ENCODE measurements at regions not wholly inside any gene's neighbourhood (a gene's known extent, or its start where the extent isn't known, plus 50 kb on each side); places are given as distances from the start of the nearest gene placed in this dataset.

DNA sequence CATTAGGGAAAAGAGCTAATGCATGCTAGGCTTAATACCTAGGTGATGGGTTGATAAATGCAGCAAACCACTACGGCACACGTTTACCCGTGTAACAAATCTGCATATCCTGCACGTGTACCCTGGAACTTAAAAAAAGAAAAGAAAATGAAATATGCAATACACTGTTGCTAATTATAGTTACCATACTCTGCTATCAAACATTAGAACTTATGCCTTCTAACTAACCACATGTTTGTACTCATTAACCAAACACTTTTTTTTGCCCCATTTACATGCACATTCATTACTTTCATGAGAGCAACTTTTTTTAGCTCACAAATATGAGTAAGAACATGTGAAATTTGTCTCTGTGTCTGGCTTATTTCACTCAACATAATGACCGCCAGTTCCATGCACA is 253.1 kb downstream of the CGGBP1 start:
- no peaks in the 10 kb centered on the region for H3K36me3 ChIP-seq (ENCODE audit: insufficient read depth, low read length)
- H3K4me2 ChIP-seq (ENCODE audit: low read length) = no peak overlapping the region
- no peaks in the 10 kb centered on the region for H3F3A ChIP-seq (ENCODE audit: insufficient read depth, low read length, poor library complexity, severe bottlenecking)
- H3K9ac ChIP-seq (ENCODE audit: low read length) = no peak overlapping the region
- no peaks in the 10 kb centered on the region for H3K9me3 ChIP-seq (ENCODE audit: low read length)
- TF ChIP-seq EZH2 (IDR thresholded peaks at IDR 0.05; ENCODE audit: borderline replicate concordance, insufficient read depth, low read length, poor library complexity, severe bottlenecking) = no peak
- no peak for TF ChIP-seq TAF1 (IDR thresholded peaks at IDR 0.05; ENCODE audit: low read depth)
- TF ChIP-seq, protein P1, sequence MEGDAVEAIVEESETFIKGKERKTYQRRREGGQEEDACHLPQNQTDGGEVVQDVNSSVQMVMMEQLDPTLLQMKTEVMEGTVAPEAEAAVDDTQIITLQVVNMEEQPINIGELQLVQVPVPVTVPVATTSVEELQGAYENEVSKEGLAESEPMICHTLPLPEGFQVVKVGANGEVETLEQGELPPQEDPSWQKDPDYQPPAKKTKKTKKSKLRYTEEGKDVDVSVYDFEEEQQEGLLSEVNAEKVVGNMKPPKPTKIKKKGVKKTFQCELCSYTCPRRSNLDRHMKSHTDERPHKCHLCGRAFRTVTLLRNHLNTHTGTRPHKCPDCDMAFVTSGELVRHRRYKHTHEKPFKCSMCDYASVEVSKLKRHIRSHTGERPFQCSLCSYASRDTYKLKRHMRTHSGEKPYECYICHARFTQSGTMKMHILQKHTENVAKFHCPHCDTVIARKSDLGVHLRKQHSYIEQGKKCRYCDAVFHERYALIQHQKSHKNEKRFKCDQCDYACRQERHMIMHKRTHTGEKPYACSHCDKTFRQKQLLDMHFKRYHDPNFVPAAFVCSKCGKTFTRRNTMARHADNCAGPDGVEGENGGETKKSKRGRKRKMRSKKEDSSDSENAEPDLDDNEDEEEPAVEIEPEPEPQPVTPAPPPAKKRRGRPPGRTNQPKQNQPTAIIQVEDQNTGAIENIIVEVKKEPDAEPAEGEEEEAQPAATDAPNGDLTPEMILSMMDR (IDR thresholded peaks at IDR 0.05; ENCODE audit: poor library complexity, severe bottlenecking) = no peak
- TF ChIP-seq POLR2AphosphoS5 (IDR thresholded peaks at IDR 0.05) = no peak
- TF ChIP-seq, protein P2, sequence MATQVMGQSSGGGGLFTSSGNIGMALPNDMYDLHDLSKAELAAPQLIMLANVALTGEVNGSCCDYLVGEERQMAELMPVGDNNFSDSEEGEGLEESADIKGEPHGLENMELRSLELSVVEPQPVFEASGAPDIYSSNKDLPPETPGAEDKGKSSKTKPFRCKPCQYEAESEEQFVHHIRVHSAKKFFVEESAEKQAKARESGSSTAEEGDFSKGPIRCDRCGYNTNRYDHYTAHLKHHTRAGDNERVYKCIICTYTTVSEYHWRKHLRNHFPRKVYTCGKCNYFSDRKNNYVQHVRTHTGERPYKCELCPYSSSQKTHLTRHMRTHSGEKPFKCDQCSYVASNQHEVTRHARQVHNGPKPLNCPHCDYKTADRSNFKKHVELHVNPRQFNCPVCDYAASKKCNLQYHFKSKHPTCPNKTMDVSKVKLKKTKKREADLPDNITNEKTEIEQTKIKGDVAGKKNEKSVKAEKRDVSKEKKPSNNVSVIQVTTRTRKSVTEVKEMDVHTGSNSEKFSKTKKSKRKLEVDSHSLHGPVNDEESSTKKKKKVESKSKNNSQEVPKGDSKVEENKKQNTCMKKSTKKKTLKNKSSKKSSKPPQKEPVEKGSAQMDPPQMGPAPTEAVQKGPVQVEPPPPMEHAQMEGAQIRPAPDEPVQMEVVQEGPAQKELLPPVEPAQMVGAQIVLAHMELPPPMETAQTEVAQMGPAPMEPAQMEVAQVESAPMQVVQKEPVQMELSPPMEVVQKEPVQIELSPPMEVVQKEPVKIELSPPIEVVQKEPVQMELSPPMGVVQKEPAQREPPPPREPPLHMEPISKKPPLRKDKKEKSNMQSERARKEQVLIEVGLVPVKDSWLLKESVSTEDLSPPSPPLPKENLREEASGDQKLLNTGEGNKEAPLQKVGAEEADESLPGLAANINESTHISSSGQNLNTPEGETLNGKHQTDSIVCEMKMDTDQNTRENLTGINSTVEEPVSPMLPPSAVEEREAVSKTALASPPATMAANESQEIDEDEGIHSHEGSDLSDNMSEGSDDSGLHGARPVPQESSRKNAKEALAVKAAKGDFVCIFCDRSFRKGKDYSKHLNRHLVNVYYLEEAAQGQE (IDR thresholded peaks at IDR 0.05; ENCODE audit: borderline replicate concordance) = no peak
- no peak for TF ChIP-seq RAD21 (conservative IDR thresholded peaks at IDR 0.05)
- TF ChIP-seq MXI1 (conservative IDR thresholded peaks at IDR 0.05; ENCODE audit: poor library complexity, severe bottlenecking) = no peak
- TF ChIP-seq SMC3 (conservative IDR thresholded peaks at IDR 0.05; ENCODE audit: poor library complexity) = no peak
- no peak for TF ChIP-seq EP300 (conservative IDR thresholded peaks at IDR 0.05; ENCODE audit: poor library complexity, severe bottlenecking)
- H3K27me3 ChIP-seq (ENCODE audit: insufficient read depth, low read depth, low read length) = no peaks in the 10 kb centered on the region
- H3K4me3 ChIP-seq (ENCODE audit: low read length) = no peak overlapping the region
- no peaks in the 10 kb centered on the region for H3K9me2 ChIP-seq (ENCODE audit: insufficient read depth, low read length)
- no peaks in the 10 kb centered on the region for H4K20me1 ChIP-seq (ENCODE audit: insufficient read depth)
- H2AFZ ChIP-seq (ENCODE audit: low read depth, low read length) = no peak overlapping the region
- H3K79me2 ChIP-seq (replicated peaks; ENCODE audit: insufficient read depth, low read length) = no peaks in the 10 kb centered on the region
- no peak overlapping the region for H3K27ac ChIP-seq (ENCODE audit: low read length)

DNA sequence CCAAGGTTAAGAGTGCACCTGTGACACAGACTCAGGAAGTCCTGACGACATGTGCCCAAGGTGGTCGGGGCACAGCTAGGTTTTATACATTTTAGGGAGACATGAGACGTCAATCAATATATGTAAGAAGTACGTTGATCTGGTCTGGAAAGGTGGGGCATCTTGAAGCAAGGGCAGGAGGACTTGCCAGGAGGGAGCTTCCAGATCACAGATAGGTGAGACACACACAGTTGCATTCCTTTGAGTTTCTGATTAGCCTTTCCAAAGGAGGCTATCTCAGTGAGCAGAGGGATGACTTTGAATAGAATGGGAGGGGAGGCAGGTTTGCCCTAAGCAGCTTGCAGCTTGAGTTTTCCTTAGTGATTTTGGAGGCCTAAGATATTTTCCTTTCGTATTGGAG is 257.4 kb downstream of the CGGBP1 start:
- Histone ChIP-seq H3K27me3 (ENCODE audit: insufficient read depth, low read depth, low read length) (no peaks in the 10 kb centered on the region), H3K9me2 (ENCODE audit: insufficient read depth, low read length) (no peaks in the 10 kb centered on the region), H3F3A (ENCODE audit: insufficient read depth, low read length, poor library complexity, severe bottlenecking) (no peaks in the 10 kb centered on the region), H3K4me2 (ENCODE audit: low read length) (no peak overlapping the region), H3K36me3 (ENCODE audit: insufficient read depth, low read length) (no peaks in the 10 kb centered on the region), H2AFZ (ENCODE audit: low read depth, low read length) (no peak overlapping the region), H3K9ac (ENCODE audit: low read length) (no peak overlapping the region), H3K79me2 (replicated peaks; ENCODE audit: insufficient read depth, low read length) (no peaks in the 10 kb centered on the region), H3K9me3 (ENCODE audit: low read length) (no peaks in the 10 kb centered on the region), H4K20me1 (ENCODE audit: insufficient read depth) (no peaks in the 10 kb centered on the region), H3K4me3 (ENCODE audit: low read length) (no peak overlapping the region), H3K27ac (ENCODE audit: low read length) (no peak overlapping the region)
- TF ChIP-seq TAF1 (IDR thresholded peaks at IDR 0.05; ENCODE audit: low read depth) (no peak), POLR2AphosphoS5 (IDR thresholded peaks at IDR 0.05) (no peak), MXI1 (conservative IDR thresholded peaks at IDR 0.05; ENCODE audit: poor library complexity, severe bottlenecking) (no peak), SMC3 (conservative IDR thresholded peaks at IDR 0.05; ENCODE audit: poor library complexity) (no peak), EZH2 (IDR thresholded peaks at IDR 0.05; ENCODE audit: borderline replicate concordance, insufficient read depth, low read length, poor library complexity, severe bottlenecking) (no peak), RAD21 (conservative IDR thresholded peaks at IDR 0.05) (no peak), EP300 (conservative IDR thresholded peaks at IDR 0.05; ENCODE audit: poor library complexity, severe bottlenecking) (no peak)
- TF ChIP-seq, protein P1 (IDR thresholded peaks at IDR 0.05; ENCODE audit: poor library complexity, severe bottlenecking) = no peak
- TF ChIP-seq, protein P2 (IDR thresholded peaks at IDR 0.05; ENCODE audit: borderline replicate concordance) = no peak

Data from neural cell (in vitro differentiated cells).